ENCODE measurements at regions not wholly inside any gene's neighbourhood (a gene's known extent, or its start where the extent isn't known, plus 50 kb on each side); places are given as distances from the start of the nearest gene placed in this dataset.

DNA sequence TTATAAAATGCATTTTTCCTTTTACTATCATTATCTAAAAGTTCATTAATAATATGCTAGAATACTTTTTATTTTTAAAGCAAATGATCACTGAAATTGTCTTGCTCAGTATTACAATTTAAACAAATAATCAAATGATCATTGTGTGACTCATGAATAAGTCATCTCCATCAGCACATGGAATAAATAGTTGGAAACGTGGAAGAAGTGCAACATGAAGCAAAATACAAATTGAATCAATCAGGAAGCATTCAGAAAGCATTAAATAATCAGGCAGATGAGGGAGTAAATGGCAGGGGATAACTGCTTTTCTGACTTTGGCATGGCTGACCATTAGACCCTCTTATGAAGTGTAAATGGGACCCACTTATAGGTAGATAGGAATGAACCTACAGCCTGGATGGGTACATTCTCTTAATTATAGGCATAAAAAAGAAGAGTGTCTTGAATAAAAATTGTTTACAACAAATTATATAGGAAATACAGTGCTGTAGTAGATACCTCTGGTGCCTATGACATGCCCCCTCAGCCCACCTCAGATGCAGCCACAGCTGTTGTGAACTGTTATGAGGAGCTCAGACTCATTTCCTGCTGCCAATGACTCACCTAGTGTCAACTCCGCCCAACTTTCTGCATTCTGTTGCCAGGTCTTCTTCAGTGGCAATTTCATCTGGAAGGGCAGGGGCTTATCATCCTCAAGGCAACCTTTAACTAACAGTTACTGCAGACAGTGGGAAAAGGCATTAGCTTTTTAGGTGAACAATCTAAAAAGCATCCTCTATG is 936.0 kb downstream of the TRIB2 start:
- no peak overlapping the region for H3K4me3 ChIP-seq (ENCODE audit: control insufficient read depth, low read depth, low read length)
- DNase-seq (ENCODE audit: low read depth), result peak; percentile 88
- TF ChIP-seq, protein P1, sequence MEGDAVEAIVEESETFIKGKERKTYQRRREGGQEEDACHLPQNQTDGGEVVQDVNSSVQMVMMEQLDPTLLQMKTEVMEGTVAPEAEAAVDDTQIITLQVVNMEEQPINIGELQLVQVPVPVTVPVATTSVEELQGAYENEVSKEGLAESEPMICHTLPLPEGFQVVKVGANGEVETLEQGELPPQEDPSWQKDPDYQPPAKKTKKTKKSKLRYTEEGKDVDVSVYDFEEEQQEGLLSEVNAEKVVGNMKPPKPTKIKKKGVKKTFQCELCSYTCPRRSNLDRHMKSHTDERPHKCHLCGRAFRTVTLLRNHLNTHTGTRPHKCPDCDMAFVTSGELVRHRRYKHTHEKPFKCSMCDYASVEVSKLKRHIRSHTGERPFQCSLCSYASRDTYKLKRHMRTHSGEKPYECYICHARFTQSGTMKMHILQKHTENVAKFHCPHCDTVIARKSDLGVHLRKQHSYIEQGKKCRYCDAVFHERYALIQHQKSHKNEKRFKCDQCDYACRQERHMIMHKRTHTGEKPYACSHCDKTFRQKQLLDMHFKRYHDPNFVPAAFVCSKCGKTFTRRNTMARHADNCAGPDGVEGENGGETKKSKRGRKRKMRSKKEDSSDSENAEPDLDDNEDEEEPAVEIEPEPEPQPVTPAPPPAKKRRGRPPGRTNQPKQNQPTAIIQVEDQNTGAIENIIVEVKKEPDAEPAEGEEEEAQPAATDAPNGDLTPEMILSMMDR (conservative IDR thresholded peaks at IDR 0.05; ENCODE audit: control insufficient read depth, insufficient read depth, low read depth, low read length), result no peak

GRCh38 chr2:13654416-13654815 is 937.7 kb downstream of the TRIB2 start:
- no peak overlapping the region for H3K4me3 ChIP-seq (ENCODE audit: control insufficient read depth, low read depth, low read length)
- DNase-seq (ENCODE audit: low read depth), result no peak
- TF ChIP-seq, protein P1 (conservative IDR thresholded peaks at IDR 0.05; ENCODE audit: control insufficient read depth, insufficient read depth, low read depth, low read length), result no peak

GRCh38 chr2:13660231-13660630 is 943.5 kb downstream of the TRIB2 start:
- H3K4me3 ChIP-seq (ENCODE audit: control insufficient read depth, low read depth, low read length), result no peak overlapping the region
- TF ChIP-seq, protein P1 (conservative IDR thresholded peaks at IDR 0.05; ENCODE audit: control insufficient read depth, insufficient read depth, low read depth, low read length), result no peak
- peak; percentile 21 for DNase-seq (ENCODE audit: low read depth)

- DNase-seq (ENCODE audit: low read depth), result peak; percentile 61
- TF ChIP-seq, protein P1 (conservative IDR thresholded peaks at IDR 0.05; ENCODE audit: control insufficient read depth, insufficient read depth, low read depth, low read length), result no peak
- H3K4me3 ChIP-seq (ENCODE audit: control insufficient read depth, low read depth, low read length), result no peak overlapping the region
Observed at GRCh38 chr2:13662055-13662454, 945.3 kb downstream of the TRIB2 start.

GRCh38 chr2:13666582-13667414 is 950.1 kb downstream of the TRIB2 start:
- TF ChIP-seq, protein P1 (conservative IDR thresholded peaks at IDR 0.05; ENCODE audit: control insufficient read depth, insufficient read depth, low read depth, low read length), result no peak
- H3K4me3 ChIP-seq (ENCODE audit: control insufficient read depth, low read depth, low read length), result no peak overlapping the region
- DNase-seq (ENCODE audit: low read depth), result no peak

GRCh38 chr2:13667415-13667757 is 950.6 kb downstream of the TRIB2 start:
- DNase-seq (ENCODE audit: low read depth), result no peak
- H3K4me3 ChIP-seq (ENCODE audit: control insufficient read depth, low read depth, low read length), result no peak overlapping the region
- TF ChIP-seq, protein P1 (conservative IDR thresholded peaks at IDR 0.05; ENCODE audit: control insufficient read depth, insufficient read depth, low read depth, low read length), result no peak

Data from fibroblast of mammary gland (primary cell).